Thoracic aorta (tissue), 2 donors: ENCODE measurements at regions not wholly inside any gene's neighbourhood (a gene's known extent, or its start where the extent isn't known, plus 50 kb on each side); places are given as distances from the start of the nearest gene placed in this dataset.
"Not testable (repeated sequence)": the region's sequence is repeated elsewhere in the genome, so short reads cannot be mapped to it uniquely, and the experiment has no call there.

Experiments used
- ATAC-seq: fragments of 150-250 bp; one replicate; pipeline ENCODE4 v1.8.0; 2017; ENCODE audit warnings: low read depth; ENCODE audit not compliant: insufficient number of reproducible peaks, low FRiP score
- DNase-seq: peaks from one replicate; pipeline ENCODE4 v3.0.0-alpha.2; 2020; ENCODE audit warnings: low spot score
- H3K27ac ChIP-seq, 2 donors: fragments of 200-600 bp; sonication (generic); 1 replicate in 1 of 2; 2 replicates in 1 of 2; pipeline ENCODE4 v1.5.1; 2016; ENCODE audit warnings: mild to moderate bottlenecking in 2 of 2, moderate library complexity in 2 of 2
- H3K27me3 ChIP-seq: fragments of 200-600 bp; sonication (generic); replicated peaks from 2 replicates; pipeline ENCODE4 v1.6.0; 2016; ENCODE audit warnings: mild to moderate bottlenecking; ENCODE audit not compliant: insufficient read depth
- H3K36me3 ChIP-seq: fragments of 200-600 bp; sonication (generic); one replicate; pipeline ENCODE4 v1.5.1; 2016
- H3K4me1 ChIP-seq, 2 donors: fragments of 200-600 bp; sonication (generic); 1 replicate in 1 of 2; 2 replicates in 1 of 2; pipeline versions ENCODE4 v1.5.1 to v1.6.0; 2016; ENCODE audit warnings: low read depth in 2 of 2, mild to moderate bottlenecking in 1 of 2; ENCODE audit not compliant: control insufficient read depth in 1 of 2
- H3K4me3 ChIP-seq: fragments of 200-600 bp; sonication (generic); 2 replicates; pipeline ENCODE4 v1.5.1; 2016; ENCODE audit warnings: mild to moderate bottlenecking
- H3K9me3 ChIP-seq: fragments of 200-600 bp; sonication (generic); 2 replicates; pipeline ENCODE4 v1.5.1; 2016
- TF ChIP-seq, protein P1 (sequence below): fragments of 200-600 bp; sonication (generic); IDR thresholded peaks from one replicate; pipeline ENCODE4 v1.5.1; 2019; ENCODE audit warnings: antibody characterized with exemption

GRCh38 chr20:29306390-29307072 is 1950.9 kb upstream of the DEFB115 start:
- H3K9me3 ChIP-seq = no peaks in the 10 kb centered on the region
- no peaks in the 10 kb centered on the region for H3K36me3 ChIP-seq
- DNase-seq = no peak
- H3K27me3 ChIP-seq = no peaks in the 10 kb centered on the region
- TF ChIP-seq, protein P1, sequence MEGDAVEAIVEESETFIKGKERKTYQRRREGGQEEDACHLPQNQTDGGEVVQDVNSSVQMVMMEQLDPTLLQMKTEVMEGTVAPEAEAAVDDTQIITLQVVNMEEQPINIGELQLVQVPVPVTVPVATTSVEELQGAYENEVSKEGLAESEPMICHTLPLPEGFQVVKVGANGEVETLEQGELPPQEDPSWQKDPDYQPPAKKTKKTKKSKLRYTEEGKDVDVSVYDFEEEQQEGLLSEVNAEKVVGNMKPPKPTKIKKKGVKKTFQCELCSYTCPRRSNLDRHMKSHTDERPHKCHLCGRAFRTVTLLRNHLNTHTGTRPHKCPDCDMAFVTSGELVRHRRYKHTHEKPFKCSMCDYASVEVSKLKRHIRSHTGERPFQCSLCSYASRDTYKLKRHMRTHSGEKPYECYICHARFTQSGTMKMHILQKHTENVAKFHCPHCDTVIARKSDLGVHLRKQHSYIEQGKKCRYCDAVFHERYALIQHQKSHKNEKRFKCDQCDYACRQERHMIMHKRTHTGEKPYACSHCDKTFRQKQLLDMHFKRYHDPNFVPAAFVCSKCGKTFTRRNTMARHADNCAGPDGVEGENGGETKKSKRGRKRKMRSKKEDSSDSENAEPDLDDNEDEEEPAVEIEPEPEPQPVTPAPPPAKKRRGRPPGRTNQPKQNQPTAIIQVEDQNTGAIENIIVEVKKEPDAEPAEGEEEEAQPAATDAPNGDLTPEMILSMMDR = no peak
- no peak overlapping the region for H3K4me3 ChIP-seq
- no peak for ATAC-seq
- no peak overlapping the region for H3K27ac ChIP-seq
- no peaks in the 10 kb centered on the region for H3K4me1 ChIP-seq

GRCh38 chr20:29307484-29307883 is 1950.0 kb upstream of the DEFB115 start:
- not testable (repeated sequence) for DNase-seq, H3K27ac ChIP-seq, H3K4me1 ChIP-seq, ATAC-seq, H3K9me3 ChIP-seq, H3K27me3 ChIP-seq, H3K36me3 ChIP-seq, H3K4me3 ChIP-seq

DNA sequence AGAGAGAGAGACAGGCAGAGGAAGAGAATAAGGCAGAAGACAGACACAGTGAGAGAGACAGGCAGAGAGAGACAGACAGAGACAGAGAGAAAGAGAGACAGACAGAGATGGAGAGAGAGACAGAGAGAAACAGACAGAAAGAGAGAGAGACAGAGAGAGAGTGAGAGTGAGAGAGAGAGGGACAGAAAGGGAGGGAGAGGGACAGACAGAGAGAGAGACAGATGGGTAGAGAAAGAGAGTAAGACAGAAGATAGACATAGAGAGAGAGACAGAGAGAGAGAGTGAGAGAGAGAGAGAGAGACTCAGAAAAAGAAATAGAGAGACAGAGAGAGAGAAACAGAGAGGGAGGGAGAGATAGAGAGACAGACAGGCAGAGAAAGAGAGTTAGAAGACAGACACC is 1948.5 kb upstream of the DEFB115 start:
- H3K27me3 ChIP-seq, H3K27ac ChIP-seq, DNase-seq, H3K4me1 ChIP-seq, H3K36me3 ChIP-seq, H3K4me3 ChIP-seq, H3K9me3 ChIP-seq, ATAC-seq: not testable (repeated sequence)

DNA sequence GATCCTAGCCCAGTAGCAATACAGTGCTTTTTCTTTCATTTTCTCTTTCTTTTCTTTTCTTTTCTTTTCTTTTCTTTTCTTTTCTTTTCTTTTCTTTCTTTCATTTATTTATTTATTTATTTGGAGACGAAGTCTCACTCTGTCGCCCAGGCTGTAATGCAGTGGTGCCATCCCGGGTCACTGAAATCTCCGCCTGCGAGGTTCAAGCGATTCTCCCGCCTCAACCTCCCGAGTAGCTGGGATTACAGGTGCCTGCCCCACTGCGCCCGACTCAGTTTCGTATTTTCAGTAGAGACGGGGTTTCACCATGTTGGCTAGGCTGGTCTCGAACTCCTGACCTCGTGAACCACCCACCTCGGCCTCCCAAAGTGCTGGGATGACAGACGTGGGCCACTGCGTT is 1948.0 kb upstream of the DEFB115 start:
- not testable (repeated sequence) for H3K27me3 ChIP-seq, DNase-seq, H3K9me3 ChIP-seq, H3K27ac ChIP-seq, H3K4me3 ChIP-seq, H3K4me1 ChIP-seq, ATAC-seq, H3K36me3 ChIP-seq

DNA sequence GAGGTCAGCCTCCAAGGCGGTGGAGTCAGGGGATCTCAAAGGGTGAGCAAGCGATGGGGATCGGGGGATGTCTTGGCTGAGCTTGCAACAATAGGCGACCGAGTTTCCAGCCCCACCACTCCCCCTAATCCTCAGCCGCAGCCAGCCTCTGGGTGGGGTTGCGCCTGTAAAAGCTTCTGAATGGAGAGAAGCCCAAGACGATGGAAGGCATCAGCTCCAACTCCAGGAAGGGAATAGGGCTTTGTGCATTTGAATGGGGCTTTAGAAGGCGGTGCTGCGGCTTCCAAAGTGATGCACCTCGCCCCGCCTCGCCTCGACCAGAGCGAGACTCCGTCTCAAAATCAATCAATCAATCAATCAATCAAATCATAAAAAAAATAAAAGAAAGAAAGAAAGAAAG is 1946.4 kb upstream of the DEFB115 start:
- H3K27ac ChIP-seq, H3K27me3 ChIP-seq, H3K4me1 ChIP-seq, H3K36me3 ChIP-seq, H3K4me3 ChIP-seq, ATAC-seq, H3K9me3 ChIP-seq, DNase-seq: not testable (repeated sequence)

GRCh38 chr20:29312679-29313078 is 1944.8 kb upstream of the DEFB115 start:
- H3K27me3 ChIP-seq, ATAC-seq, H3K4me1 ChIP-seq, DNase-seq, H3K9me3 ChIP-seq, H3K4me3 ChIP-seq, H3K27ac ChIP-seq, H3K36me3 ChIP-seq: not testable (repeated sequence)

DNA sequence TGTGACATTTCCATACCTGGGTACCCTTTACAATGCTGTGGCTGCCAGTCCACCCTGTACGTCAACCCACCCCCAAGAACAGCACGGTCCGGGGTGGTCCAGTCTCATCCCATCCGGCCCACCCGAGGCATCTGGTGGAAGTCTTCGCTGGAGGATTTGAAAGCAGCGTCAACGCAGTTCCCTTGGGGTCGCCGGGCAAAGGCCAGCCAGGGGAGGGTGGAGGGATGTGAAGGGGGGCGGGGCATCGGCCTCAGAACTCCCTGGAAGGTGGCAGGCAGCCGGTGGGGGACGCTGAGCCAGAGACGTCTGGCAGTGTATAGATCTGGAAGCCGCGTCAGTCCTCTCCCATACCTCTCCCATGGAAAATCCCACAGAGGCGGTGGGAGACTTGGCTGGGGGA is 1944.0 kb upstream of the DEFB115 start:
- Histone ChIP-seq H3K4me1 (no peaks in the 10 kb centered on the region), H3K27me3 (no peaks in the 10 kb centered on the region), H3K36me3 (no peaks in the 10 kb centered on the region), H3K4me3 (no peak overlapping the region), H3K27ac (no peak overlapping the region), H3K9me3 (no peaks in the 10 kb centered on the region)
- DNase-seq (no peak), ATAC-seq (no peak)
- TF ChIP-seq, protein P1 = no peak

GRCh38 chr20:29314294-29314693 is 1943.2 kb upstream of the DEFB115 start:
- DNase-seq (no peak), ATAC-seq (no peak)
- no peaks in the 10 kb centered on the region for H3K36me3 ChIP-seq
- H3K27ac ChIP-seq = no peak overlapping the region
- H3K27me3 ChIP-seq = no peaks in the 10 kb centered on the region
- H3K4me1 ChIP-seq = no peaks in the 10 kb centered on the region
- no peak overlapping the region for H3K4me3 ChIP-seq
- no peaks in the 10 kb centered on the region for H3K9me3 ChIP-seq
- TF ChIP-seq, protein P1 = no peak
